Loucy (cell line): ENCODE measurements at regions not wholly inside any gene's neighbourhood (a gene's known extent, or its start where the extent isn't known, plus 50 kb on each side); places are given as distances from the start of the nearest gene placed in this dataset.

ENCODE experiments used
- H2AFZ ChIP-seq: fragments of 200-600 bp; sonication (generic); 2 replicates; pipeline ENCODE4 v1.6.0; 2016; ENCODE audit warnings: antibody characterized with exemption, mild to moderate bottlenecking, low read length, moderate library complexity
- H3F3A ChIP-seq: fragments of 200-600 bp; 2 replicates; pipeline ENCODE4 v1.6.0; 2016; ENCODE audit warnings: antibody characterized with exemption, low read depth, mild to moderate bottlenecking
- H3K27me3 ChIP-seq: fragments of 200-600 bp; sonication (generic); 2 replicates; pipeline ENCODE4 v1.6.1; 2014; ENCODE audit warnings: low read length, mild to moderate bottlenecking; ENCODE audit not compliant: insufficient read depth, poor library complexity, severe bottlenecking
- H3K36me3 ChIP-seq: fragments of 200-600 bp; sonication (generic); 2 replicates; pipeline ENCODE4 v1.6.1; 2016; ENCODE audit warnings: low read length; ENCODE audit not compliant: insufficient read depth
- H3K4me1 ChIP-seq: fragments of 200-600 bp; sonication (generic); 2 replicates; pipeline ENCODE4 v1.5.1; 2014; ENCODE audit warnings: low read length, mild to moderate bottlenecking; ENCODE audit not compliant: insufficient read depth, poor library complexity, severe bottlenecking
- H3K4me2 ChIP-seq: fragments of 200-600 bp; sonication (generic); 2 replicates; pipeline ENCODE4 v1.6.0; 2014; ENCODE audit warnings: antibody characterized with exemption, low read length, low read depth, mild to moderate bottlenecking; ENCODE audit not compliant: poor library complexity, severe bottlenecking
- H3K4me3 ChIP-seq: fragments of 200-600 bp; sonication (generic); 2 replicates; pipeline ENCODE4 v1.5.1; 2014; ENCODE audit warnings: low read length, mild to moderate bottlenecking, mixed read lengths; ENCODE audit not compliant: poor library complexity, severe bottlenecking
- H3K79me2 ChIP-seq: fragments of 200-600 bp; sonication (generic); 2 replicates; pipeline ENCODE4 v1.6.1; 2014; ENCODE audit warnings: low read length; ENCODE audit not compliant: insufficient read depth
- H3K9ac ChIP-seq: fragments of 200-600 bp; sonication (generic); 2 replicates; pipeline ENCODE4 v1.6.0; 2014; ENCODE audit warnings: mild to moderate bottlenecking, low read depth, low read length, moderate library complexity; ENCODE audit not compliant: poor library complexity, severe bottlenecking
- H3K9me2 ChIP-seq: fragments of 200-600 bp; sonication (generic); replicated peaks from 2 replicates; pipeline ENCODE4 v1.6.1; 2016; ENCODE audit warnings: low read depth, low read length, mixed read lengths
- H3K9me3 ChIP-seq: fragments of 200-600 bp; sonication (generic); 2 replicates; pipeline ENCODE4 v1.6.1; 2014; ENCODE audit warnings: mild to moderate bottlenecking, antibody characterized with exemption, low read length, low read depth; ENCODE audit not compliant: insufficient read depth
- H4K20me1 ChIP-seq: fragments of 200-600 bp; sonication (generic); 2 replicates; pipeline ENCODE4 v1.6.0; 2014; ENCODE audit warnings: antibody characterized with exemption, low read length, mild to moderate bottlenecking; ENCODE audit not compliant: insufficient read depth, poor library complexity, severe bottlenecking
- CTCF ChIP-seq: fragments of 200-600 bp; sonication (generic); conservative IDR thresholded peaks from 2 replicates; pipeline ENCODE4 v1.5.1; 2014; ENCODE audit warnings: mild to moderate bottlenecking, antibody characterized with exemption, low read length
- EZH2phosphoT487 ChIP-seq: fragments of 200-600 bp; IDR thresholded peaks from 2 replicates; pipeline ENCODE4 v1.6.1; 2018; ENCODE audit warnings: antibody characterized with exemption, mild to moderate bottlenecking, moderate library complexity, borderline replicate concordance

GRCh38 chr1:224860488-224861338 is 68.8 kb upstream of the DNAH14 start:
- TF ChIP-seq CTCF, result no peak
- no peak for TF ChIP-seq EZH2phosphoT487
- no peaks in the 10 kb centered on the region for H3F3A ChIP-seq
- no peaks in the 10 kb centered on the region for H3K9me2 ChIP-seq
- H3K27me3 ChIP-seq, result no peaks in the 10 kb centered on the region
- H4K20me1 ChIP-seq, result no peaks in the 10 kb centered on the region
- no peak overlapping the region for H2AFZ ChIP-seq
- no peaks in the 10 kb centered on the region for H3K9me3 ChIP-seq
- no peak overlapping the region for H3K4me2 ChIP-seq
- no peak overlapping the region for H3K4me3 ChIP-seq
- H3K4me1 ChIP-seq, result no peaks in the 10 kb centered on the region
- H3K79me2 ChIP-seq, result no peaks in the 10 kb centered on the region
- no peak overlapping the region for H3K9ac ChIP-seq
- H3K36me3 ChIP-seq, result no peaks in the 10 kb centered on the region

- H3K9ac ChIP-seq, result no peak overlapping the region
- no peaks in the 10 kb centered on the region for H3K9me2 ChIP-seq
- TF ChIP-seq CTCF, result no peak
- no peak for TF ChIP-seq EZH2phosphoT487
- no peaks in the 10 kb centered on the region for H3K9me3 ChIP-seq
- H3F3A ChIP-seq, result no peaks in the 10 kb centered on the region
- no peaks in the 10 kb centered on the region for H3K79me2 ChIP-seq
- no peaks in the 10 kb centered on the region for H3K4me1 ChIP-seq
- no peaks in the 10 kb centered on the region for H3K27me3 ChIP-seq
- H3K36me3 ChIP-seq, result no peaks in the 10 kb centered on the region
- H3K4me3 ChIP-seq, result no peak overlapping the region
- H3K4me2 ChIP-seq, result no peak overlapping the region
- H2AFZ ChIP-seq, result no peak overlapping the region
- no peaks in the 10 kb centered on the region for H4K20me1 ChIP-seq
Measured at GRCh38 chr1:224861339-224861716, 68.1 kb upstream of the DNAH14 start.

GRCh38 chr1:224863486-224863885 is 66.0 kb upstream of the DNAH14 start:
- H3K79me2 ChIP-seq, result no peaks in the 10 kb centered on the region
- no peaks in the 10 kb centered on the region for H3K9me3 ChIP-seq
- no peaks in the 10 kb centered on the region for H3K27me3 ChIP-seq
- no peak for TF ChIP-seq CTCF
- TF ChIP-seq EZH2phosphoT487, result no peak
- no peaks in the 10 kb centered on the region for H3F3A ChIP-seq
- no peak overlapping the region for H3K4me3 ChIP-seq
- no peak overlapping the region for H3K9ac ChIP-seq
- H3K4me1 ChIP-seq, result no peaks in the 10 kb centered on the region
- no peaks in the 10 kb centered on the region for H3K36me3 ChIP-seq
- no peaks in the 10 kb centered on the region for H4K20me1 ChIP-seq
- no peak overlapping the region for H2AFZ ChIP-seq
- H3K9me2 ChIP-seq, result no peaks in the 10 kb centered on the region
- no peak overlapping the region for H3K4me2 ChIP-seq
